ENCODE measurements at regions not wholly inside any gene's neighbourhood (a gene's known extent, or its start where the extent isn't known, plus 50 kb on each side); places are given as distances from the start of the nearest gene placed in this dataset.
"Not testable (repeated sequence)": the region's sequence is repeated elsewhere in the genome, so short reads cannot be mapped to it uniquely, and the experiment has no call there.

GRCh38 chr2:192983173-192983572 is 788.4 kb upstream of the TMEFF2 start:
- DNase-seq (ENCODE audit: low read depth in 2 of 2), result no peak

- no peak for DNase-seq (ENCODE audit: low read depth in 2 of 2)
These were observed 783.7 kb upstream of the TMEFF2 start for GRCh38 chr2:192978395-192978794.

GRCh38 chr2:192971981-192972380 is 777.2 kb upstream of the TMEFF2 start:
- DNase-seq (ENCODE audit: low read depth in 2 of 2), result no peak

- no peak for DNase-seq (ENCODE audit: low read depth in 2 of 2)
These were observed 774.3 kb upstream of the TMEFF2 start for GRCh38 chr2:192969055-192969454.

GRCh38 chr2:192960945-192961344 is 766.2 kb upstream of the TMEFF2 start:
- no peak for DNase-seq (ENCODE audit: low read depth in 2 of 2)

GRCh38 chr2:192958615-192959014 is 763.9 kb upstream of the TMEFF2 start:
- DNase-seq (ENCODE audit: low read depth in 2 of 2), result not testable (repeated sequence)

- no peak for DNase-seq (ENCODE audit: low read depth in 2 of 2)
These were observed 762.7 kb upstream of the TMEFF2 start for GRCh38 chr2:192957425-192957824.

GRCh38 chr2:192953116-192953515 is 758.4 kb upstream of the TMEFF2 start:
- DNase-seq (ENCODE audit: low read depth in 2 of 2), result no peak

GRCh38 chr2:192952245-192952644 is 757.5 kb upstream of the TMEFF2 start:
- no peak for DNase-seq (ENCODE audit: low read depth in 2 of 2)

- DNase-seq (ENCODE audit: low read depth in 2 of 2), result no peak
These were observed 753.6 kb upstream of the TMEFF2 start for GRCh38 chr2:192948316-192948715.

GRCh38 chr2:192947352-192947751 is 752.6 kb upstream of the TMEFF2 start:
- DNase-seq (ENCODE audit: low read depth in 2 of 2), result no peak

GRCh38 chr2:192940767-192941166 is 746.0 kb upstream of the TMEFF2 start:
- DNase-seq (ENCODE audit: low read depth in 2 of 2), result no peak

- no peak for DNase-seq (ENCODE audit: low read depth in 2 of 2)
These were observed 737.6 kb upstream of the TMEFF2 start for GRCh38 chr2:192932376-192932775.

GRCh38 chr2:192921631-192922030 is 726.9 kb upstream of the TMEFF2 start:
- not testable (repeated sequence) for DNase-seq (ENCODE audit: low read depth in 2 of 2)

GRCh38 chr2:192901446-192901845 is 706.7 kb upstream of the TMEFF2 start:
- no peak for DNase-seq (ENCODE audit: low read depth in 2 of 2)

GRCh38 chr2:192899466-192899865 is 704.7 kb upstream of the TMEFF2 start:
- no peak for DNase-seq (ENCODE audit: low read depth in 2 of 2)

- not testable (repeated sequence) for DNase-seq (ENCODE audit: low read depth in 2 of 2)
These were observed 699.2 kb upstream of the TMEFF2 start for GRCh38 chr2:192893976-192894375.

GRCh38 chr2:192888109-192888508 is 693.4 kb upstream of the TMEFF2 start:
- DNase-seq (ENCODE audit: low read depth in 2 of 2), result no peak

- no peak for DNase-seq (ENCODE audit: low read depth in 2 of 2)
These were observed 692.6 kb upstream of the TMEFF2 start for GRCh38 chr2:192887337-192887736.

GRCh38 chr2:192886636-192887035 is 691.9 kb upstream of the TMEFF2 start:
- DNase-seq (ENCODE audit: low read depth in 2 of 2), result no peak

GRCh38 chr2:192885569-192886160 is 690.9 kb upstream of the TMEFF2 start:
- no peak for DNase-seq (ENCODE audit: low read depth in 2 of 2)

GRCh38 chr2:192877159-192877558 is 682.4 kb upstream of the TMEFF2 start:
- no peak for DNase-seq (ENCODE audit: low read depth in 2 of 2)

GRCh38 chr2:192876698-192877097 is 682.0 kb upstream of the TMEFF2 start:
- no peak for DNase-seq (ENCODE audit: low read depth in 2 of 2)

- DNase-seq (ENCODE audit: low read depth in 2 of 2), result no peak
These were observed 660.0 kb upstream of the TMEFF2 start for GRCh38 chr2:192854706-192855105.
